K562 (cell line): ENCODE measurements at regions not wholly inside any gene's neighbourhood (a gene's known extent, or its start where the extent isn't known, plus 50 kb on each side); places are given as distances from the start of the nearest gene placed in this dataset.

Experiments
- ATAC-seq: fragments of 200-7000 bp; cut with Tn5 transposase; 3 replicates; pipeline ENCODE4 v1.9.1; 2020; ENCODE audit warnings: moderate library complexity
- BruUV-seq: library from RNA; stranded (reverse); fragments of 400-500 nt; replicated peaks from 2 replicates; lab custom pipeline; 2021; lab: Mats Ljungman, UMichigan
- CTCF ChIA-PET: fragments of 300-600 bp; formaldehyde crosslinking; extraction: SDS; loops from one replicate; lab custom pipeline; 2021; ENCODE audit warnings: low intra/inter-chr PET ratio; lab: Yijun Ruan, JAX
- POLR2A ChIA-PET: fragments of 300-600, 350-650 bp; sonication (Branson Sonifier 250); formaldehyde crosslinking; extraction: SDS; loops from one replicate; lab custom pipeline; 2021; ENCODE audit warnings: antibody characterized with exemption, inconsistent platforms; lab: Yijun Ruan, JAX
- DNase-seq, 4 experiments: peaks; one replicate each; pipeline versions ENCODE4 v3.0.0 to v3.0.0-alpha.2; 2011 to 2018; ENCODE audit warnings: low spot score in 3 of 4, mixed read lengths in 3 of 4; ENCODE audit errors: extremely low read depth in 1 of 4
- FAIRE-seq: peaks from 2 replicates; lab custom pipeline; 2011; peaks lifted over from hg19 to GRCh38; lab: Jason Lieb, UNC
- H2AFZ ChIP-seq: 2 replicates; pipeline ENCODE4 v1.6.0; 2011; ENCODE audit warnings: low read depth, low read length, control low read depth, inconsistent platforms
- H3K27ac ChIP-seq: fragments of 200-600 bp; 3 replicates; pipeline ENCODE4 v1.8.0; 2011; ENCODE audit warnings: low read depth, mild to moderate bottlenecking, control low read depth, inconsistent platforms, low read length, moderate library complexity, mixed read lengths; ENCODE audit errors: extremely low read depth
- H3K27me3 ChIP-seq, 2 experiments: fragments of 300-600 bp in 1 of 2; 2 replicates in 1 of 2; 3 replicates in 1 of 2; pipeline versions ENCODE4 v1.6.0 to v1.8.0; 2011; ENCODE audit warnings: inconsistent platforms in 2 of 2, low read length in 2 of 2, mild to moderate bottlenecking in 1 of 2, mixed read lengths in 1 of 2, moderate library complexity in 1 of 2; ENCODE audit not compliant: control insufficient read depth in 2 of 2, insufficient read depth in 2 of 2
- H3K36me3 ChIP-seq: fragments of 300-600 bp; 3 replicates; pipeline ENCODE4 v1.8.0; 2011; ENCODE audit warnings: mild to moderate bottlenecking, low read length, inconsistent platforms; ENCODE audit not compliant: control insufficient read depth, insufficient read depth
- H3K4me1 ChIP-seq, 2 experiments: fragments of 200-600 bp in 1 of 2; replicated peaks in 1 of 2; 2 replicates in 1 of 2; 3 replicates in 1 of 2; pipeline versions ENCODE4 v1.5.1 to v1.8.0; 2011; ENCODE audit warnings: inconsistent platforms in 2 of 2, low read length in 2 of 2, mild to moderate bottlenecking in 1 of 2, mixed read lengths in 1 of 2, moderate library complexity in 1 of 2; ENCODE audit not compliant: control insufficient read depth in 2 of 2, insufficient read depth in 2 of 2
- H3K4me2 ChIP-seq: 2 replicates; pipeline ENCODE4 v1.6.1; 2011; ENCODE audit warnings: low read length, control low read depth, inconsistent platforms, mixed read lengths; ENCODE audit not compliant: insufficient read depth
- H3K4me3 ChIP-seq: fragments of 200-600 bp; sonication (generic), shearing (Covaris generic); 2 replicates; pipeline ENCODE4 v1.5.1; 2016; ENCODE audit warnings: control low read depth, inconsistent platforms
- H3K79me2 ChIP-seq: fragments of 200-600 bp; 3 replicates; pipeline ENCODE4 v1.8.0; 2011; ENCODE audit warnings: low read length, inconsistent platforms; ENCODE audit not compliant: control insufficient read depth, insufficient read depth
- H3K9ac ChIP-seq, 2 experiments: 2 replicates each; pipeline versions ENCODE4 v1.6.0 to v1.6.1; 2011; ENCODE audit warnings: low read depth in 2 of 2, low read length in 2 of 2, control low read depth in 1 of 2, inconsistent platforms in 1 of 2, mild to moderate bottlenecking in 1 of 2, mixed read lengths in 1 of 2; ENCODE audit not compliant: insufficient read depth in 1 of 2
- H3K9me1 ChIP-seq: one replicate; pipeline ENCODE4 v1.6.0; 2011; ENCODE audit warnings: inconsistent platforms, mild to moderate bottlenecking, low read length, moderate library complexity; ENCODE audit not compliant: control insufficient read depth, insufficient read depth
- H3K9me3 ChIP-seq: replicated peaks from 2 replicates; pipeline ENCODE4 v1.5.1; 2011; ENCODE audit warnings: low read depth, low read length, inconsistent platforms; ENCODE audit not compliant: control insufficient read depth, insufficient read depth
- H4K20me1 ChIP-seq: replicated peaks from 2 replicates; pipeline ENCODE4 v1.6.1; 2011; ENCODE audit warnings: low read length, inconsistent platforms, mixed read lengths; ENCODE audit not compliant: control insufficient read depth, insufficient read depth
- ATF4 ChIP-seq: fragments of 450-650 bp; formaldehyde crosslinking; IDR thresholded peaks from 2 replicates; pipeline ENCODE4 v1.4.0; 2022; ENCODE audit warnings: mild to moderate bottlenecking, moderate library complexity
- BRCA1 ChIP-seq, 2 experiments: fragments of 450-650 bp in 1 of 2; sonication (generic) in 1 of 2; formaldehyde crosslinking in 1 of 2; IDR thresholded peaks; 2 replicates each; pipeline versions ENCODE4 v1.5.0 to v1.6.1; 2017 to 2020; ENCODE audit warnings: mild to moderate bottlenecking in 1 of 2, missing genetic modification reagents in 1 of 2
- C11orf30 ChIP-seq: fragments of 450-650 bp; IDR thresholded peaks from 2 replicates; pipeline ENCODE4 v1.6.1; 2016; ENCODE audit warnings: low read depth, mild to moderate bottlenecking
- CBX8 ChIP-seq: fragments of 200-600 bp; sonication (generic); IDR thresholded peaks from 2 replicates; pipeline ENCODE4 v1.6.1; 2012; ENCODE audit warnings: borderline replicate concordance, mixed run types, low read depth, mild to moderate bottlenecking, moderate library complexity, mixed read lengths, low read length, control low read depth, inconsistent platforms; ENCODE audit not compliant: poor library complexity, severe bottlenecking; ENCODE audit errors: extremely low read depth
- CHD2 ChIP-seq: IDR thresholded peaks from 2 replicates; pipeline ENCODE4 v1.6.1; 2011; ENCODE audit warnings: low read depth, low read length
- CREB5 ChIP-seq: fragments of 250-450 bp; sonication (Bioruptor Pico); IDR thresholded peaks from 2 replicates; pipeline ENCODE4 v1.5.0; 2020; ENCODE audit warnings: mild to moderate bottlenecking
- DDX20 ChIP-seq: fragments of 450-650 bp; IDR thresholded peaks from 2 replicates; pipeline ENCODE4 v1.6.1; 2016; ENCODE audit warnings: missing genetic modification characterization, low read depth, mild to moderate bottlenecking, missing compliant biosample characterization, moderate library complexity
- EHMT2 ChIP-seq: fragments of 450-650 bp; IDR thresholded peaks from 2 replicates; pipeline ENCODE4 v1.6.1; 2018; ENCODE audit warnings: antibody characterized with exemption
- FOXA3 ChIP-seq, 2 experiments: fragments of 450-650 bp in 1 of 2; sonication (generic) in 1 of 2; formaldehyde crosslinking; IDR thresholded peaks in 1 of 2; conservative IDR thresholded peaks in 1 of 2; 2 replicates each; pipeline versions ENCODE4 v1.4.0 to v1.8.0; 2020 to 2022; ENCODE audit warnings: mild to moderate bottlenecking in 2 of 2, missing genetic modification reagents in 1 of 2
- HOXB6 ChIP-seq: fragments of 250-450 bp; sonication (Bioruptor Pico); IDR thresholded peaks from 2 replicates; pipeline ENCODE4 v1.5.1; 2022; ENCODE audit warnings: mild to moderate bottlenecking, borderline replicate concordance
- ILF3 ChIP-seq: fragments of 450-650 bp; IDR thresholded peaks from 2 replicates; pipeline ENCODE4 v1.6.1; 2018; ENCODE audit warnings: antibody characterized with exemption, mild to moderate bottlenecking, moderate library complexity, borderline replicate concordance
- TFAM ChIP-seq: fragments of 250-450 bp; sonication (Bioruptor Pico); conservative IDR thresholded peaks from 2 replicates; pipeline ENCODE4 v1.5.0; 2021; ENCODE audit warnings: mild to moderate bottlenecking, moderate library complexity
- ZBTB34 ChIP-seq: fragments of 250-450 bp; sonication (Bioruptor Pico); IDR thresholded peaks from 2 replicates; pipeline ENCODE4 v1.8.0; 2021; ENCODE audit warnings: mild to moderate bottlenecking, moderate library complexity
- ZKSCAN1 ChIP-seq: fragments of 150-350 bp; IDR thresholded peaks from 2 replicates; pipeline ENCODE4 v1.6.1; 2016; ENCODE audit warnings: low read depth, low read length
- ZNF280B ChIP-seq: fragments of 250-450 bp; sonication (Bioruptor Pico); IDR thresholded peaks from 2 replicates; pipeline ENCODE4 v1.5.1; 2021; ENCODE audit warnings: mild to moderate bottlenecking
- in situ Hi-C: fragments of 300-500 bp; cut with MboI; formaldehyde crosslinking; loops from 4 replicates; pipeline ENCODE4 v1.15.0; 2018; ENCODE audit warnings: inconsistent platforms, mixed read lengths
- intact Hi-C: fragments of 100-400 bp; cut with micrococcal nuclease; formaldehyde crosslinking; loops from 2 replicates; pipeline ENCODE4 v1.14.2; 2022

- no TSS peak for BruUV-seq
- ChIA-PET CTCF (no interaction called here), POLR2A (no interaction called here)
- TF ChIP-seq CHD2 (no peak), ZBTB34 (CRISPR knock-in tag) (no peak), CREB5 (CRISPR knock-in tag) (no peak), BRCA1 (IDR thresholded peaks at IDR 0.05) (no peak), BRCA1 (CRISPR knock-in tag; IDR thresholded peaks at IDR 0.05) (no peak), ZNF280B (CRISPR knock-in tag) (no peak), TFAM (CRISPR knock-in tag) (no peak), ATF4 (CRISPR knock-in tag) (no peak), ZKSCAN1 (no peak), C11orf30 (no peak), EHMT2 (no peak), ILF3 (no peak), CBX8 (no peak), HOXB6 (CRISPR knock-in tag) (no peak), DDX20 (tag) (no peak), FOXA3 (CRISPR knock-in tag; conservative IDR thresholded peaks at IDR 0.05 in 1 of 2, IDR thresholded peaks at IDR 0.05 in 1 of 2) (no peak)
Observed at GRCh38 chr2:16182841-16183240, 242.5 kb downstream of the MYCN start.

More at GRCh38 chr2:16182841-16183240, 242.5 kb downstream of the MYCN start:
- Histone ChIP-seq H3K4me2 (no peak overlapping the region), H3K27ac (no peak overlapping the region), H3K9ac (no peak overlapping the region), H3K79me2 (no peaks in the 10 kb centered on the region), H3K36me3 (no peaks in the 10 kb centered on the region), H3K9me1 (no peaks in the 10 kb centered on the region), H2AFZ (no peak overlapping the region), H3K27me3 (peaks cover 0 to 27% of the 10 kb centered on the region in 2 experiments; a peak in 2 of 5 replicates), H3K4me1 (no peaks in the 10 kb centered on the region), H3K4me3 (no peak overlapping the region), H3K9me3 (no peaks in the 10 kb centered on the region), H4K20me1 (no peaks in the 10 kb centered on the region)
- intact Hi-C loops (no loop called here), in situ Hi-C loops (no loop called here)
- ATAC-seq (no peak), FAIRE-seq (no peak), DNase-seq (no peak)
